HepG2 (cell line): ENCODE measurements at regions not wholly inside any gene's neighbourhood (a gene's known extent, or its start where the extent isn't known, plus 50 kb on each side); places are given as distances from the start of the nearest gene placed in this dataset.

Experiments
- ATAC-seq: fragments of 200-7000 bp; cut with Tn5 transposase; 3 replicates; pipeline ENCODE4 v1.9.1; 2020; ENCODE audit warnings: mild to moderate bottlenecking, moderate library complexity
- BruUV-seq: library from RNA; stranded (reverse); fragments of 400-500 nt; replicated peaks from 2 replicates; lab custom pipeline; 2021; lab: Mats Ljungman, UMichigan
- CTCF ChIA-PET: fragments of 300-600 bp; formaldehyde crosslinking; extraction: SDS; loops from one replicate; lab custom pipeline; 2021; ENCODE audit warnings: low total read pairs, inconsistent platforms, low intra/inter-chr PET ratio; lab: Yijun Ruan, JAX
- POLR2A ChIA-PET: fragments of 350-600 bp; sonication (Branson Sonifier 250); formaldehyde crosslinking; loops from one replicate; lab custom pipeline; 2020; ENCODE audit warnings: antibody characterized with exemption, inconsistent platforms; lab: Yijun Ruan, JAX
- DNase-seq: peaks from one replicate; pipeline ENCODE4 v3.0.0-alpha.2; 2015; ENCODE audit warnings: low spot score
- FAIRE-seq: peaks from 3 replicates; lab custom pipeline; 2011; peaks lifted over from hg19 to GRCh38; lab: Jason Lieb, UNC
- H2AFZ ChIP-seq: one replicate; pipeline ENCODE4 v1.6.1; 2011; ENCODE audit warnings: low read length, inconsistent platforms
- H3K27ac ChIP-seq: fragments of 300-600 bp; 3 replicates; pipeline ENCODE4 v1.8.0; 2011; ENCODE audit warnings: mixed run types, mild to moderate bottlenecking, mixed read lengths, low read length, inconsistent platforms; ENCODE audit not compliant: insufficient read depth; ENCODE audit errors: extremely low read length
- H3K27me3 ChIP-seq, 2 experiments: fragments of 200-600 bp in 1 of 2; 2 replicates in 1 of 2; 3 replicates in 1 of 2; pipeline versions ENCODE4 v1.6.0 to v1.8.0; 2011; ENCODE audit warnings: low read length in 2 of 2, mild to moderate bottlenecking in 2 of 2, moderate library complexity in 2 of 2, inconsistent platforms in 1 of 2; ENCODE audit not compliant: insufficient read depth in 2 of 2, control insufficient read depth in 1 of 2
- H3K36me3 ChIP-seq, 2 experiments: fragments of 200-600 bp in 1 of 2; replicated peaks in 1 of 2; 2 replicates in 1 of 2; 3 replicates in 1 of 2; pipeline versions ENCODE4 v1.5.1 to v1.8.0; 2011; ENCODE audit warnings: low read length in 2 of 2, inconsistent platforms in 1 of 2; ENCODE audit not compliant: insufficient read depth in 2 of 2, control insufficient read depth in 1 of 2
- H3K4me1 ChIP-seq: 2 replicates; pipeline ENCODE4 v1.5.1; 2012; ENCODE audit warnings: low read length, inconsistent platforms; ENCODE audit not compliant: insufficient read depth
- H3K4me2 ChIP-seq: 2 replicates; pipeline ENCODE4 v1.6.0; 2011; ENCODE audit warnings: low read depth, low read length, inconsistent platforms
- H3K4me3 ChIP-seq, 3 experiments: fragments of 200-600 bp in 1 of 3; sonication (generic), shearing (Covaris generic) in 1 of 3; replicated peaks in 1 of 3; 2 replicates each; pipeline ENCODE4 v1.5.1; 2011 to 2016; ENCODE audit warnings: low read length in 3 of 3, inconsistent platforms in 2 of 3, low read depth in 2 of 3, mild to moderate bottlenecking in 2 of 3, control low read depth in 1 of 3, mixed read lengths in 1 of 3; ENCODE audit not compliant: insufficient read depth in 1 of 3
- H3K79me2 ChIP-seq: one replicate; pipeline ENCODE4 v1.6.1; 2011; ENCODE audit warnings: low read length, inconsistent platforms; ENCODE audit not compliant: insufficient read depth
- H3K9ac ChIP-seq: 2 replicates; pipeline ENCODE4 v1.6.0; 2011; ENCODE audit warnings: mild to moderate bottlenecking, low read depth, low read length, inconsistent platforms; ENCODE audit not compliant: insufficient read depth
- H3K9me3 ChIP-seq: 2 replicates; pipeline ENCODE4 v1.5.1; 2012; ENCODE audit warnings: mild to moderate bottlenecking, low read length
- H4K20me1 ChIP-seq: 2 replicates; pipeline ENCODE4 v1.6.0; 2011; ENCODE audit warnings: inconsistent platforms, mild to moderate bottlenecking, low read length, moderate library complexity; ENCODE audit not compliant: insufficient read depth
- CENPX ChIP-seq: sonication (generic); formaldehyde crosslinking; IDR thresholded peaks from 2 replicates; pipeline ENCODE4 v1.9.0; 2021; ENCODE audit warnings: mild to moderate bottlenecking, missing genetic modification reagents, moderate library complexity
- MED8 ChIP-seq: sonication (generic); formaldehyde crosslinking; IDR thresholded peaks from 2 replicates; pipeline ENCODE4 v1.8.1; 2023; ENCODE audit warnings: mild to moderate bottlenecking, missing genetic modification reagents; ENCODE audit not compliant: insufficient replicate concordance
- MTF1 ChIP-seq: sonication (generic); formaldehyde crosslinking; IDR thresholded peaks from 2 replicates; pipeline ENCODE4 v1.5.0; 2020; ENCODE audit warnings: missing genetic modification reagents
- SATB2 ChIP-seq: sonication (generic); formaldehyde crosslinking; IDR thresholded peaks from 2 replicates; pipeline ENCODE4 v1.5.0; 2020; ENCODE audit warnings: missing genetic modification reagents
- ZMYM2 ChIP-seq: sonication (generic); formaldehyde crosslinking; IDR thresholded peaks from 2 replicates; pipeline ENCODE4 v1.8.0; 2022; ENCODE audit warnings: mild to moderate bottlenecking, missing genetic modification reagents
- ZNF460 ChIP-seq: sonication (generic); formaldehyde crosslinking; IDR thresholded peaks from 2 replicates; pipeline ENCODE4 v1.5.1; 2020; ENCODE audit warnings: missing genetic modification reagents, mild to moderate bottlenecking, borderline replicate concordance
- ZSCAN25 ChIP-seq: sonication (generic); formaldehyde crosslinking; IDR thresholded peaks from 2 replicates; pipeline ENCODE4 v1.8.0; 2022; ENCODE audit warnings: mild to moderate bottlenecking, missing genetic modification reagents
- WGBS: methylation state at CpG from one replicate; pipeline ENCODE4 v1.1.6; 2017; ENCODE audit warnings: low lambda C conversion rate; 5-methylcytosine and 5-hydroxymethylcytosine counted together
- in situ Hi-C: cut with HindIII; loops from 2 replicates; pipeline ENCODE4 v1.10.0; 2017; ENCODE audit warnings: low pct_unique_long_range_greater_than_20kb; ENCODE audit not compliant: extremely low pct_ligation_motif_present
- intact Hi-C: fragments of 100-400 bp; cut with micrococcal nuclease; formaldehyde crosslinking; loops from one replicate; pipeline ENCODE4 v1.10.0; 2022; ENCODE audit not compliant: unreplicated experiment
- TF ChIP-seq, protein P1 (sequence below): sonication (generic); formaldehyde crosslinking; conservative IDR thresholded peaks from 2 replicates; pipeline ENCODE4 v1.5.0; 2020; ENCODE audit warnings: missing genetic modification reagents

GRCh38 chr9:26729187-26729586, 163.4 kb downstream of the CAAP1 start (continued):
- no peak for TF ChIP-seq ZNF460 (CRISPR knock-in tag)
- TF ChIP-seq CENPX (CRISPR knock-in tag), result no peak
- TF ChIP-seq MED8 (CRISPR knock-in tag), result no peak

GRCh38 chr9:26727471-26727870, 165.1 kb downstream of the CAAP1 start:
- ChIA-PET POLR2A (no interaction called here), CTCF (no interaction called here)
- no peak overlapping the region for H3K9ac ChIP-seq
- no peak for ATAC-seq
- H4K20me1 ChIP-seq, result no peaks in the 10 kb centered on the region
- no peak overlapping the region for H3K27ac ChIP-seq
- TF ChIP-seq ZSCAN25 (CRISPR knock-in tag), result no peak
- TF ChIP-seq ZMYM2 (CRISPR knock-in tag), result no peak
- no peak for TF ChIP-seq SATB2
- TF ChIP-seq MTF1 (CRISPR knock-in tag), result no peak
- TF ChIP-seq, protein P1, sequence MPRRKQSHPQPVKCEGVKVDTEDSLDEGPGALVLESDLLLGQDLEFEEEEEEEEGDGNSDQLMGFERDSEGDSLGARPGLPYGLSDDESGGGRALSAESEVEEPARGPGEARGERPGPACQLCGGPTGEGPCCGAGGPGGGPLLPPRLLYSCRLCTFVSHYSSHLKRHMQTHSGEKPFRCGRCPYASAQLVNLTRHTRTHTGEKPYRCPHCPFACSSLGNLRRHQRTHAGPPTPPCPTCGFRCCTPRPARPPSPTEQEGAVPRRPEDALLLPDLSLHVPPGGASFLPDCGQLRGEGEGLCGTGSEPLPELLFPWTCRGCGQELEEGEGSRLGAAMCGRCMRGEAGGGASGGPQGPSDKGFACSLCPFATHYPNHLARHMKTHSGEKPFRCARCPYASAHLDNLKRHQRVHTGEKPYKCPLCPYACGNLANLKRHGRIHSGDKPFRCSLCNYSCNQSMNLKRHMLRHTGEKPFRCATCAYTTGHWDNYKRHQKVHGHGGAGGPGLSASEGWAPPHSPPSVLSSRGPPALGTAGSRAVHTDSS, result no peak
- in situ Hi-C loops, result no loop called here
- no peak for FAIRE-seq
- no peaks in the 10 kb centered on the region for H3K27me3 ChIP-seq
- no peak for DNase-seq
- H3K4me2 ChIP-seq, result no peak overlapping the region
- no peaks in the 10 kb centered on the region for H3K4me1 ChIP-seq
- H2AFZ ChIP-seq, result no peak overlapping the region
- 2% methylated on average over 3 of the region's 3 CpGs for WGBS
- no peaks in the 10 kb centered on the region for H3K36me3 ChIP-seq
- H3K79me2 ChIP-seq, result no peaks in the 10 kb centered on the region
- intact Hi-C loops, result no loop called here
- H3K4me3 ChIP-seq, result no peak overlapping the region
- no peaks in the 10 kb centered on the region for H3K9me3 ChIP-seq
- BruUV-seq, result no TSS peak
